22Rv1 (cell line): ENCODE measurements at regions not wholly inside any gene's neighbourhood (a gene's known extent, or its start where the extent isn't known, plus 50 kb on each side); places are given as distances from the start of the nearest gene placed in this dataset.
"Not testable (repeated sequence)": the region's sequence is repeated elsewhere in the genome, so short reads cannot be mapped to it uniquely, and the experiment has no call there.

Experiments used
- H3K27ac ChIP-seq: fragments of 450-650 bp; 2 replicates; pipeline ENCODE4 v1.5.1; 2017
- CTCF ChIP-seq: fragments of 450-650 bp; IDR thresholded peaks from 2 replicates; pipeline ENCODE4 v1.5.1; 2017; ENCODE audit warnings: mild to moderate bottlenecking
- ZFX ChIP-seq: fragments of 450-650 bp; IDR thresholded peaks from 2 replicates; pipeline ENCODE4 v1.6.1; 2017; ENCODE audit warnings: antibody characterized with exemption, borderline replicate concordance

GRCh38 chrY:16490706-16491105 is 1389.3 kb downstream of the CDY2B start:
- H3K27ac ChIP-seq: no peak overlapping the region
- TF ChIP-seq ZFX (no peak), CTCF (peak; percentile 34)

- TF ChIP-seq CTCF (no peak), ZFX (no peak)
- no peak overlapping the region for H3K27ac ChIP-seq
Observed at GRCh38 chrY:16486696-16487215, 1393.3 kb downstream of the CDY2B start.

- no peak for TF ChIP-seq CTCF
- TF ChIP-seq ZFX: no peak
Observed at GRCh38 chrY:16480031-16480430, 1400.0 kb downstream of the CDY2B start.

GRCh38 chrY:16474053-16474452 is 1406.0 kb downstream of the CDY2B start:
- TF ChIP-seq ZFX: no peak
- no peak for TF ChIP-seq CTCF
- H3K27ac ChIP-seq: no peak overlapping the region

More at GRCh38 chrY:16480031-16480430, 1400.0 kb downstream of the CDY2B start:
- H3K27ac ChIP-seq: no peak overlapping the region

GRCh38 chrY:16454799-16455198 is 1425.2 kb downstream of the CDY2B start:
- no peak for TF ChIP-seq ZFX
- TF ChIP-seq CTCF: no peak
- no peak overlapping the region for H3K27ac ChIP-seq

- no peak for TF ChIP-seq ZFX
- no peak for TF ChIP-seq CTCF
- no peak overlapping the region for H3K27ac ChIP-seq
Observed at GRCh38 chrY:16446152-16446551, 1433.9 kb downstream of the CDY2B start.

GRCh38 chrY:16409206-16409923 is 1470.7 kb downstream of the CDY2B start:
- not testable (repeated sequence) for H3K27ac ChIP-seq

- not testable (repeated sequence) for H3K27ac ChIP-seq
Observed at GRCh38 chrY:16379458-16379857, 1500.6 kb downstream of the CDY2B start.

- H3K27ac ChIP-seq: not testable (repeated sequence)
Observed at GRCh38 chrY:16341592-16341991, 1538.4 kb downstream of the CDY2B start.

- H3K27ac ChIP-seq: not testable (repeated sequence)
Observed at GRCh38 chrY:16330032-16330758, 1549.8 kb downstream of the CDY2B start.

- H3K27ac ChIP-seq: not testable (repeated sequence)
Observed at GRCh38 chrY:16329135-16329820, 1550.7 kb downstream of the CDY2B start.
